SK-N-SH (cell line): ENCODE measurements at regions not wholly inside any gene's neighbourhood (a gene's known extent, or its start where the extent isn't known, plus 50 kb on each side); places are given as distances from the start of the nearest gene placed in this dataset.

Experiments used
- CTCF ChIA-PET: fragments of 300-600, 350-600 bp; formaldehyde crosslinking; extraction: SDS; loops from one replicate; lab custom pipeline; 2021; lab: Yijun Ruan, JAX
- POLR2A ChIA-PET: fragments of 350-600 bp; sonication (Branson Sonifier 250); formaldehyde crosslinking; extraction: SDS; loops from one replicate; lab custom pipeline; 2020; ENCODE audit warnings: antibody characterized with exemption, inconsistent platforms; lab: Yijun Ruan, JAX
- DNase-seq: peaks from one replicate; pipeline ENCODE4 v3.0.0; 2012
- H2AFZ ChIP-seq: fragments of 200-600 bp; sonication (generic); 2 replicates; pipeline ENCODE4 v1.8.1; 2016; ENCODE audit warnings: antibody characterized with exemption, mild to moderate bottlenecking, low read depth
- H3F3A ChIP-seq: fragments of 200-600 bp; sonication (generic); replicated peaks from 2 replicates; pipeline ENCODE3; 2016; ENCODE audit warnings: antibody characterized with exemption, mild to moderate bottlenecking; ENCODE audit not compliant: insufficient read depth
- H3K27ac ChIP-seq, 2 experiments: fragments of 200-500 bp in 1 of 2; fragments of 200-600 bp in 1 of 2; sonication (Bioruptor generic) in 1 of 2; sonication (generic), shearing (Covaris generic) in 1 of 2; 2 replicates each; pipeline versions ENCODE4 v1.5.1 to v1.6.1; 2014 to 2016; ENCODE audit warnings: low read depth in 2 of 2, inconsistent platforms in 1 of 2, low read length in 1 of 2, mild to moderate bottlenecking in 1 of 2, mixed read lengths in 1 of 2
- H3K27me3 ChIP-seq: fragments of 200-600 bp; sonication (generic), shearing (Covaris generic); 2 replicates; pipeline ENCODE4 v1.6.1; 2016; ENCODE audit warnings: mixed run types; ENCODE audit not compliant: insufficient read depth
- H3K36me3 ChIP-seq, 2 experiments: fragments of 200-500 bp in 1 of 2; fragments of 200-600 bp in 1 of 2; sonication (Bioruptor generic) in 1 of 2; sonication (generic) in 1 of 2; replicated peaks in 1 of 2; 2 replicates each; pipeline versions ENCODE3 to v1.5.1; 2014 to 2016; ENCODE audit warnings: low read length in 1 of 2, mild to moderate bottlenecking in 1 of 2; ENCODE audit not compliant: insufficient read depth in 2 of 2, control insufficient read depth in 1 of 2
- H3K4me1 ChIP-seq, 2 experiments: fragments of 200-500 bp in 1 of 2; fragments of 200-600 bp in 1 of 2; sonication (Bioruptor generic) in 1 of 2; sonication (generic), shearing (Covaris generic) in 1 of 2; 2 replicates each; pipeline versions ENCODE4 v1.5.1 to v1.6.1; 2014 to 2016; ENCODE audit warnings: low read depth in 1 of 2, low read length in 1 of 2, mixed run types in 1 of 2; ENCODE audit not compliant: insufficient read depth in 2 of 2, control insufficient read depth in 1 of 2
- H3K4me2 ChIP-seq: fragments of 200-600 bp; sonication (generic), shearing (Covaris generic); 2 replicates; pipeline ENCODE4 v1.6.1; 2017; ENCODE audit warnings: mixed run types
- H3K4me3 ChIP-seq, 2 experiments: fragments of 200-500 bp in 1 of 2; fragments of 200-600 bp in 1 of 2; sonication (Bioruptor generic) in 1 of 2; sonication (generic), shearing (Covaris generic) in 1 of 2; 2 replicates each; pipeline versions ENCODE4 v1.5.1 to v1.8.1; 2014 to 2016; ENCODE audit warnings: low read depth in 2 of 2, inconsistent platforms in 1 of 2, low read length in 1 of 2, mild to moderate bottlenecking in 1 of 2, mixed read lengths in 1 of 2, moderate library complexity in 1 of 2
- H3K79me2 ChIP-seq: fragments of 200-600 bp; sonication (generic); 2 replicates; pipeline ENCODE4 v1.8.1; 2017; ENCODE audit warnings: mild to moderate bottlenecking; ENCODE audit not compliant: insufficient read depth
- H3K9ac ChIP-seq: fragments of 200-600 bp; sonication (generic); 2 replicates; pipeline ENCODE4 v1.6.1; 2017; ENCODE audit warnings: mixed run types
- H3K9me2 ChIP-seq: fragments of 200-600 bp; sonication (generic); 2 replicates; pipeline ENCODE4 v1.6.1; 2017; ENCODE audit warnings: mixed run types
- H3K9me3 ChIP-seq: fragments of 200-600 bp; sonication (generic); 2 replicates; pipeline ENCODE4 v1.6.1; 2017; ENCODE audit warnings: mixed run types, mild to moderate bottlenecking, moderate library complexity
- H4K20me1 ChIP-seq: fragments of 200-600 bp; sonication (generic); 2 replicates; pipeline ENCODE4 v1.6.1; 2017; ENCODE audit warnings: mild to moderate bottlenecking, mixed run types; ENCODE audit not compliant: insufficient read depth
- EP300 ChIP-seq, 2 experiments: IDR thresholded peaks; 2 replicates each; pipeline versions ENCODE4 v1.4.0 to v1.6.1; 2012; ENCODE audit warnings: borderline replicate concordance in 1 of 2, low read depth in 1 of 2, low read length in 1 of 2
- FOXJ3 ChIP-seq: sonication (generic); formaldehyde crosslinking; IDR thresholded peaks from 2 replicates; pipeline ENCODE4 v1.5.1; 2020; ENCODE audit warnings: mild to moderate bottlenecking, missing genetic modification reagents
- GABPA ChIP-seq: IDR thresholded peaks from 2 replicates; pipeline ENCODE4 v1.4.0; 2012; ENCODE audit warnings: low read depth, mild to moderate bottlenecking
- GATA2 ChIP-seq: sonication (generic); formaldehyde crosslinking; IDR thresholded peaks from 2 replicates; pipeline ENCODE4 v1.5.0; 2020; ENCODE audit warnings: mild to moderate bottlenecking, missing genetic modification reagents
- IRF3 ChIP-seq: fragments of 150-350 bp; IDR thresholded peaks from 2 replicates; pipeline ENCODE4 v1.6.1; 2016; ENCODE audit warnings: mild to moderate bottlenecking, low read depth, low read length
- JUND ChIP-seq: IDR thresholded peaks from 2 replicates; pipeline ENCODE4 v1.4.0; 2012
- MAX ChIP-seq: IDR thresholded peaks from 2 replicates; pipeline ENCODE4 v1.4.0; 2012; ENCODE audit warnings: low read depth
- MEF2A ChIP-seq: IDR thresholded peaks from 2 replicates; pipeline ENCODE4 v1.4.0; 2012; ENCODE audit warnings: low read depth, borderline replicate concordance
- MXI1 ChIP-seq: IDR thresholded peaks from 2 replicates; pipeline ENCODE4 v1.6.1; 2012; ENCODE audit warnings: mild to moderate bottlenecking, low read depth, low read length, improper control_type of control experiment
- NRF1 ChIP-seq: IDR thresholded peaks from 2 replicates; pipeline ENCODE4 v1.6.1; 2012; ENCODE audit warnings: low read depth, mild to moderate bottlenecking, low read length
- PBX3 ChIP-seq: IDR thresholded peaks from 2 replicates; pipeline ENCODE4; 2012
- POLR2AphosphoS5 ChIP-seq: IDR thresholded peaks from 2 replicates; pipeline ENCODE4 v1.6.1; 2012; ENCODE audit warnings: low read depth, low read length
- RAD21 ChIP-seq: IDR thresholded peaks from 2 replicates; pipeline ENCODE4 v1.6.1; 2012; ENCODE audit warnings: mild to moderate bottlenecking, low read length
- RCOR1 ChIP-seq: fragments of 150-350 bp; IDR thresholded peaks from 2 replicates; pipeline ENCODE4 v1.6.1; 2017; ENCODE audit warnings: antibody characterized with exemption, low read length
- RFX5 ChIP-seq: IDR thresholded peaks from 2 replicates; pipeline ENCODE4 v1.6.1; 2012; ENCODE audit warnings: mild to moderate bottlenecking, improper control_type of control experiment, low read length
- SIN3A ChIP-seq: IDR thresholded peaks from 2 replicates; pipeline ENCODE4 v1.6.1; 2012; ENCODE audit warnings: low read depth, mild to moderate bottlenecking, low read length, moderate library complexity, borderline replicate concordance
- SMC3 ChIP-seq: IDR thresholded peaks from 2 replicates; pipeline ENCODE4 v1.6.1; 2012; ENCODE audit warnings: low read depth, low read length, improper control_type of control experiment
- TAF1 ChIP-seq: IDR thresholded peaks from 2 replicates; pipeline ENCODE4 v1.6.1; 2012; ENCODE audit warnings: low read depth, mild to moderate bottlenecking, low read length, moderate library complexity, borderline replicate concordance
- TCF12 ChIP-seq: IDR thresholded peaks from 2 replicates; pipeline ENCODE4 v1.4.0; 2012
- TEAD4 ChIP-seq: IDR thresholded peaks from 2 replicates; pipeline ENCODE4 v1.4.0; 2012; ENCODE audit warnings: mild to moderate bottlenecking, borderline replicate concordance; ENCODE audit not compliant: insufficient read depth
- USF2 ChIP-seq: fragments of 150-350 bp; IDR thresholded peaks from 2 replicates; pipeline ENCODE4 v1.6.1; 2017; ENCODE audit warnings: antibody characterized with exemption, low read length, low read depth, borderline replicate concordance
- WGBS: methylation state at CpG from one replicate; pipeline ENCODE4 v1.1.6; 2017; ENCODE audit warnings: low lambda C conversion rate; 5-methylcytosine and 5-hydroxymethylcytosine counted together
- TF ChIP-seq, protein P1 (sequence below): IDR thresholded peaks from 2 replicates; pipeline ENCODE4 v1.6.1; 2012; ENCODE audit warnings: mild to moderate bottlenecking, low read depth, low read length, moderate library complexity

DNA sequence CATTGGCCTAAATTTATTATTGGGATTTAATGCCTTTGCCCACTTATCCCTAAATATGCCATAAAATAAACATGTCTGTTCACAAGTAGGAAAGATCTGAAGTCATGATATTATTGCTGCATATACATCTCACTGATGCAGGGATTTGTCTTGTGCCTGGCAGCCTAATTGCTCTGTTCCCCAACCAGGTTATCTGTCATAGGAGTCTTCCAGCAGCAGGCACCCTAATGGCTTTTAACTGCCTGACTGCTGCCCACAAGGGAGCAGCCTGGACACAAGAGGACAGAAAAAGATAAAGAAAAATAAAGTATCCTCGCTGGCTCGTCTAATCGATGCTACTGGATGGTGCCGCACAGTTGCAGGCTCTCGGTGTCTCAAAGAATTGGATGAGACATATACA, 337.6 kb upstream of the FAR2 start:
- CTCF ChIA-PET = interaction anchor here (3.3 kb wide), 1 partner anchor 12 kb away, joined by 9 read pairs; no protein-coding TSS in a partner anchor
- H2AFZ ChIP-seq = no peak overlapping the region
- H3K4me3 ChIP-seq = no peak overlapping the region
- H3K27me3 ChIP-seq = no peaks in the 10 kb centered on the region
- peak overlapping the region in 1 of 2 experiments; percentile 89; a peak in 2 of 4 replicates for H3K27ac ChIP-seq
- no peaks in the 10 kb centered on the region for H3K9me3 ChIP-seq
- H3K9ac ChIP-seq = no peak overlapping the region
- TF ChIP-seq GATA2 = peak; percentile 94
- peak; percentile 54 for TF ChIP-seq RAD21
- peak; percentile 73 for TF ChIP-seq RCOR1
- no peak for TF ChIP-seq GABPA
- TF ChIP-seq SIN3A = no peak
- TF ChIP-seq, protein P1, sequence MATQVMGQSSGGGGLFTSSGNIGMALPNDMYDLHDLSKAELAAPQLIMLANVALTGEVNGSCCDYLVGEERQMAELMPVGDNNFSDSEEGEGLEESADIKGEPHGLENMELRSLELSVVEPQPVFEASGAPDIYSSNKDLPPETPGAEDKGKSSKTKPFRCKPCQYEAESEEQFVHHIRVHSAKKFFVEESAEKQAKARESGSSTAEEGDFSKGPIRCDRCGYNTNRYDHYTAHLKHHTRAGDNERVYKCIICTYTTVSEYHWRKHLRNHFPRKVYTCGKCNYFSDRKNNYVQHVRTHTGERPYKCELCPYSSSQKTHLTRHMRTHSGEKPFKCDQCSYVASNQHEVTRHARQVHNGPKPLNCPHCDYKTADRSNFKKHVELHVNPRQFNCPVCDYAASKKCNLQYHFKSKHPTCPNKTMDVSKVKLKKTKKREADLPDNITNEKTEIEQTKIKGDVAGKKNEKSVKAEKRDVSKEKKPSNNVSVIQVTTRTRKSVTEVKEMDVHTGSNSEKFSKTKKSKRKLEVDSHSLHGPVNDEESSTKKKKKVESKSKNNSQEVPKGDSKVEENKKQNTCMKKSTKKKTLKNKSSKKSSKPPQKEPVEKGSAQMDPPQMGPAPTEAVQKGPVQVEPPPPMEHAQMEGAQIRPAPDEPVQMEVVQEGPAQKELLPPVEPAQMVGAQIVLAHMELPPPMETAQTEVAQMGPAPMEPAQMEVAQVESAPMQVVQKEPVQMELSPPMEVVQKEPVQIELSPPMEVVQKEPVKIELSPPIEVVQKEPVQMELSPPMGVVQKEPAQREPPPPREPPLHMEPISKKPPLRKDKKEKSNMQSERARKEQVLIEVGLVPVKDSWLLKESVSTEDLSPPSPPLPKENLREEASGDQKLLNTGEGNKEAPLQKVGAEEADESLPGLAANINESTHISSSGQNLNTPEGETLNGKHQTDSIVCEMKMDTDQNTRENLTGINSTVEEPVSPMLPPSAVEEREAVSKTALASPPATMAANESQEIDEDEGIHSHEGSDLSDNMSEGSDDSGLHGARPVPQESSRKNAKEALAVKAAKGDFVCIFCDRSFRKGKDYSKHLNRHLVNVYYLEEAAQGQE = no peak
- TF ChIP-seq NRF1 = no peak
- peak; percentile 69; the same call in 1 of the 2 replicates for TF ChIP-seq FOXJ3 (CRISPR knock-in tag)
- TF ChIP-seq TEAD4 = no peak
- peak; percentile 58; the same call in 1 of the 2 replicates for TF ChIP-seq MXI1
- TF ChIP-seq SMC3 = peak; percentile 14; the same call in 1 of the 2 replicates
- peak in 1 of 2 experiments; percentile 85; a peak in 2 of 4 replicates for TF ChIP-seq EP300 (IDR thresholded peaks at IDR 0.05; ENCODE audit: borderline replicate concordance in 1 of 2, low read depth in 1 of 2, low read length in 1 of 2)
- TF ChIP-seq TCF12 = 0 out of 2 replicates have a peak, but pooled peaks have one; percentile 20
- peak; percentile 69 for DNase-seq
- POLR2A ChIA-PET = no interaction called here
- H3F3A ChIP-seq = no peaks in the 10 kb centered on the region
- H4K20me1 ChIP-seq = no peaks in the 10 kb centered on the region
- no peaks in the 10 kb centered on the region for H3K9me2 ChIP-seq
- no peak overlapping the region for H3K4me2 ChIP-seq
- peaks cover 0 to 14% of the 10 kb centered on the region in 2 experiments; a peak in 2 of 4 replicates for H3K4me1 ChIP-seq
- 30% methylated on average over 5 of the region's 5 CpGs for WGBS
- H3K79me2 ChIP-seq = no peaks in the 10 kb centered on the region
- no peaks in the 10 kb centered on the region for H3K36me3 ChIP-seq

GRCh38 chr12:28814246-28814645, 334.8 kb upstream of the FAR2 start:
- no peak overlapping the region for H2AFZ ChIP-seq
- POLR2A ChIA-PET = no interaction called here
- no peak for TF ChIP-seq PBX3
- TF ChIP-seq GATA2 = no peak
- no peak for TF ChIP-seq SIN3A
- no peak for TF ChIP-seq TAF1
- no peak for TF ChIP-seq TEAD4
- no peak for TF ChIP-seq JUND
- TF ChIP-seq POLR2AphosphoS5 = no peak
- TF ChIP-seq IRF3 = no peak
- no peak for TF ChIP-seq MEF2A
- TF ChIP-seq RFX5 = no peak
- no peak for TF ChIP-seq USF2
- TF ChIP-seq RCOR1 = no peak
- TF ChIP-seq MAX = no peak

More at GRCh38 chr12:28814246-28814645, 334.8 kb upstream of the FAR2 start:
- Histone ChIP-seq H3K4me1 (peaks cover 0 to 14% of the 10 kb centered on the region in 2 experiments; a peak in 2 of 4 replicates), H3K27me3 (no peaks in the 10 kb centered on the region), H4K20me1 (no peaks in the 10 kb centered on the region), H3K79me2 (no peaks in the 10 kb centered on the region), H3K4me2 (no peak overlapping the region), H3K27ac (no peak overlapping the region), H3K9ac (no peak overlapping the region), H3K36me3 (no peaks in the 10 kb centered on the region), H3K9me3 (no peaks in the 10 kb centered on the region), H3K9me2 (no peaks in the 10 kb centered on the region), H3K4me3 (no peak overlapping the region), H3F3A (no peaks in the 10 kb centered on the region)
- 64% methylated on average over 4 of the region's 4 CpGs for WGBS
- no peak for DNase-seq
- CTCF ChIA-PET = interaction anchor here (1.4 to 3.3 kb wide), 2 partner anchors 10 to 12 kb away, joined by 3 to 9 read pairs; no protein-coding TSS in a partner anchor
